T-helper 9 cell (primary cell): ENCODE measurements at regions not wholly inside any gene's neighbourhood (a gene's known extent, or its start where the extent isn't known, plus 50 kb on each side); places are given as distances from the start of the nearest gene placed in this dataset.

Experiments
- DNase-seq: peaks from one replicate; pipeline ENCODE4 v3.0.0-alpha.2; 2020

DNA sequence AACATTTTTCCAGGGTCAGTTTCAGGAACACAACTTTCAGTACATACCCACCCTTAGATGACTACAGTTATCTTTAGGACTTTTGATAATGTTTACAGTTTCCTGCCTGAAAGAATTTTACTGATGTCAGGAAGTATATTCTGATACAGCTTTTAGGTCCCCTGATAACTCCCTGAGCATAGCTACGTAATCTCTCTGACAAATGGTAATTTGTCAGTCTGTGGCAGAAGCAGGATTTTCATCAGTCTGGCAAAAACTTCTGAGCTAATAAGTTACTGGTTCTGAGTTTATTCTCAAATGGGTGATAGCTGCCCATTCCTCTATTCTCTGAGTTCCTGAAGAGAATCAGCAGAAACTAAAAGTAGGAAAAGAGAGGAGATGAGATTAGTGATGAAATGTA lies 270.1 kb upstream of the MTPN start:
- no peak for DNase-seq

DNA sequence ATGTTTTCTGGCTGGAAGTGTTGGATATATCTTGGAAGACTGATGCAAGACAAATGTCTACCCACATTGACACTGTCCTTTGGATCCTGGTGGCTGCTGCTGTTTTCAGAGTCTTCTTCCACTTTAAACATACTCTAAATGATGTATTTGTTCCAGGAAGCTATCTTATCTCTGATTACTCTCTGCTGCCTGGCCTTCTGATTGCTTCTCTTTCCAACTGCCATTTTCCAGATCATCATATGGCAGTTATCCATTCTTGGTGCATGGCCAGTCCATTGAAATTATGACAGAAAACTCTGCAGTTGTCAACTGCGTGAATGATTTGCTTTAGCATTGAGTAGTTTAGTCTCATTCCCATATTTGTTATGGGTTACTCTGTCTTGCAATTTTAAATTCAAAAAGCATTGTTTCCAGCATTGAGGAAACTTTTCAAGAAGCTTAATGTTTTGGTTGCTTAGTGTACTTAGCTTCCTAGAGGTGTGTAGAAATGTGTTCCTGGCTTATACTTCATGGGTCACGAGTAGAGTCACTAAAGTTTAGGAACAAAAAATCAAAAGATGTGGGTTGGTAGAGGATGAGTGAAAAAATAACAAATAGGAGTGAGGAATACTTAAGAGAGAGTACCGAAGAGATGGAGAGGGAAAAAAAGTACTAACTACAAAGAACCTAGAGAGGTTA lies 268.3 kb upstream of the MTPN start:
- DNase-seq: no peak

DNA sequence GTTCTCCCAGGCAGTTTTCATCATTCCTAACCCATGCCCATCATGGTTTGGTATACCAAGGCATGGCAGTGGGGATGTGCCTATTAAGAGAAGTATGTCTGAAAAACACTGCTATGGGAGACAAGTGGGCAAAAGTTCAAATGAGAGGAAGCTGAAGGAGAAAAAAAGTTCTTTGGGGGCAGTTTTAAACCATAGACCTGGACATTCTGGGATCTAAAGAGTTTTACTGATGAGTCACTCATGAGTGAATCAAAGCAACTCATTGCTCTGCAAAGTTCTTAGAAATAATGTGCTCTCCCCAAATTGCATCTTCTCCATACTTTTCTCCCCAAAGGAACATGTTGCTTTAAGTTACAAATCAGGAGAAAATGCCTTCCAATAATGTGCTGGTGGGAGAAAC lies 256.9 kb upstream of the MTPN start:
- DNase-seq: no peak

DNA sequence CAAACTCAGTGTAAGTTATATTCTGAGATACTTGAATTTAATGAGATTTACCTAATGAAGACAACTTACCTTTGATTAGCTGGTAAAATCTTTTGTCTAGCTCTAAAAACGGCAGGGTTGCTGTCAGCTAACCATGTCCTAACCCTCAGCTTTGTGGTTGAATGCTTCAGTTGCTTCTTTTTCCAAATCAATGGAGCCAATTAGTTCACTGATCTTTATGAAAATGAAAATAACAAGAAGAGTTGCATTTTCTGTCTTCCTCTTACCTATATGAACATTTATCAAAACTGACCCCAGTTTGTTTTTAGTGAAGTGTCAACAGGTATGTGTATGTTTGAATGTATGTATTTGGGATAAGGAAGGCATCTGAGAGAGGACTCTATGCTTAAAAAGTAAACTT lies 253.1 kb upstream of the MTPN start:
- DNase-seq: no peak

DNA sequence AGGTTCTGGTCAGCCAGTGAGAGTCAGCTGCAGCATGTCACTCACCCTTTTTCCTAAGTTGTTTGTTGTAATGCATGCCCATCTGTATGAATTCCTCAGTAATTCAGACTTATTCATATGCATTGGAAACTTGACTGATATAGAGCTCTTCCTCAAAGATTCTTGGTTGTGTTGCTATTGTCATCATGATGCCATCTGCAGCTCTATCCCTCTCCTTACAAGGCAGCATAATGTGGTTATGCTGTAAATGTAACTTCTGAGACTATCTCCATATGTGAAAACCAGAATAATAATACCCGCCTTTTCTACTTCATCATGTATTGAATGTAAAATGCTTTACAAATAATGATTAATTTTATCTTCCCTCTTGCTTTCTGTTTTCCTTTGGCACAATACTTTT lies 252.6 kb upstream of the MTPN start:
- no peak for DNase-seq

DNA sequence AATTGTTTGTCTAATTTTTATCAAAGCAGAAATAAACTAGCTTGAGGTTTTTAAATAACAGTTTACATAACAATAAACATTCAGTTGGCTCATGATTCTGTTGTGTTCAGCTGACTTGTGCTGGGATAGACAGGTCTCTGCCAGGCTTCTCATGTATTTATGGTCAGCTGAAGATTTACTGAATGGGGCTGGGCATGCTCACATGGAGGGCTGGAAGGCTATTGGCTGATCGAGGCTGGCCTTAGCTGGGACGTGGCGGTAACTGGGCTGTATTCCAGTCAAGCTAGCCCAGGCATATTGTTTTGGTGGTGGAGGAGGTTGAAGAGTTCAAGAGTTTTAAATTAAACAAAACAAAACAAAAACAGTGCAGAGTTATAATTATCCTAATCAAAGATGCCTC lies 251.0 kb upstream of the MTPN start:
- no peak for DNase-seq

DNA sequence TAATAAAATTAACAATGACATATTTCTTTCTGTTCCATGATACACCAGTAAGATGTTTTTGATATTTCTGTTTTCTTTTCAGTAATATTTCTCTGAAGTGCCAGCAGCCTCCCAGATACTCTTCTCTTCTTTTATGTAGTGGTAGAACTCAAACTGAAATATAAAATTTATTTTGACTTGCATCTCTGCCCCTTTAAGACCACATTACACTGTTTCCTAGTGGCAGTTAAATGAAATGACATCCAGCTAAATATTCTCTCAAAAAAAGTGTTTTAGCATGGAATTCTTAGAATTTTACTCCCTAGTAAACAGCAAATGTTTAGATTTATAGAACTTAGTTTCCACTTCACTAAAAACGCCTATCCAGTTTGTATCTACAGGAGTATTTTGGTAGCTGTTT lies 237.2 kb upstream of the MTPN start:
- DNase-seq: no peak

DNA sequence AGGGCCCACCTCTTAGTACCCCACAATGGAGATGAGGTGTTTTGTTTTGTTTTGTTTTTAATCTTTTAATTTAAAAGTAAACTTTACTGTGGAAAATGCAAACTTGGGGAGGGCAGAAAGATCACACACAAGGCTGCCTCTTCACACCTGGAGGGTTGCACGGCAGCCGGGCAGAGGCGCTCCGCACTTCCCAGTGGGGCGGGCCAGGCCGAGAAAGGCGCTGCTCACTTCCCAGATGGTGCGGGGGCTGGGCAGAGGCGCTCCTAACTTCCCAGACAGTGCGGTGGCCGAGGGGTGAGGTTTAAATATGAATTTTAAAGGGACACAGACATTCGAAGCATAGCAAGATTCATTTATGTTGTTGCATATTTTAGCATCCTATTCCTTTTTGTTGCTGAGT lies 235.9 kb upstream of the MTPN start:
- DNase-seq: no peak

DNA sequence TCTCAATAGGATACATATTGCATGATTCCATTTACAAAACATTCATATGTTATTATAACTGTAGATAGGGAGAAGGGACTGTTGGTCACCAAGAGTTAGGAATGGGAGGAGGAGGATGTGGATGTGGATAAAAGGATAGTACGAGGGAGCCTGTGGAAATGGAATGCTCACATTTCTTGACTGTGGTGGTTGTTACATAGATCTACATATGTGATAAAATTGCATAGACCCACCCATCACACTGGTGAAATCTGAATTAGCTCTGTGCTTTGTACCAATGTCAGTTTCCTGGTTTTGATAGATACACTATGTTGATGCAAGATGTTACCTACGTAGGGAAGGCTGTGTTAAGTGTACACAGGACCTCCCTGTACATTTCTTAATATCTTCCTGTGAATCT lies 233.5 kb upstream of the MTPN start:
- DNase-seq: no peak

DNA sequence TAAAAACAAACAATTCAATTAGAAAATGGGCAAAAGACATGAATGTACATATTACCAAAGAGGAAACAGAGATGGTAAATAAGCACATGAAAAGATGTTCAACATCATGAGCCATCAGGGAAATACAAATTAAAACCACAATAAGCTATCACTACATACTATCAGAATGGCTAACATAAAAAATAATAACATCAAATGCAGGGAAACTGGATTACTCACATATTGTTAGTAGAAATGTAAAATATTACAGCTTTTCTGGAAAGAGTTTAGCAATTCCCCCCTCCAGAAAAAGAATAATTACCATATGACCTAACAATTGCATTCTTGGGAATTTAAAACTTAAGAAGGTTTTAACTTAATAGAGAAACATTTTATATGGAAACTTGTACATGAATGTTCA lies 232.9 kb upstream of the MTPN start:
- no peak for DNase-seq

DNA sequence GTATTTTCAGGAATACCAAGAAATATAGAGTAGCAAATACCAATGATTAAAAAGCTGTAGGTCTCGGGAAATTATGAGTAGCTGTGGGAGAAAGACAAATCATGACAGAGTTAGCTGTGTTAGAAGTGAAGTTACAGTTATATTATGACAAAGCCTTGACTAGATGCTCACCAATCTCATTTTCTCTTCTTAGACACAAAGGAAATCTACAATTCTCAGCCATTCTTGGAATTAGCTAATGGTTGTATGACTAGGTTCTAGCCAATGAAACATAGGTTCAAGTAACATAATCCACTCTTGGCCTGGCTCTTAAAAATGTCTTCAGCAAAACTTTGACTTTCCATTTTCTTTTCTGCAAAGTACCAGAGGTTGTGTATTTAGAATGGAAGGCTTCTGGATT lies 228.8 kb upstream of the MTPN start:
- no peak for DNase-seq

DNA sequence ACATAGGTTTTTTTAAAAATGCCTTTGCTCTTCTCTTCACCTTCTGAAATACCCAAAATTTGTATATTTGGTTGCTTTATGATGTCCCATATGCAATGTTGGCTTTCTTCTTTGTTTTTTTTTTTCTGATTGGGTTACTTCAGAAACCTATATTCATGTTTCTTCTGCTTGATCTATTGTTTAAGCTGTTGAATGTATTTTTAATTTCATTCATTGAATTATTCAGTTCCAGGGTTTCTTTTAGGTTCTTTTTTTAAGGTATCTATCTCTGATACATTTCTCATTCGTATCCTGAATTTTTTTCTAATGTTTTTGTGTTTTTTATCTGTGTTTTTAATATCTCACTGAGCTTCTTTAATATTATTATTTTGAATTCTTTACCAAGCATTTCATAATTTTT lies 221.0 kb upstream of the MTPN start:
- DNase-seq: no peak

DNA sequence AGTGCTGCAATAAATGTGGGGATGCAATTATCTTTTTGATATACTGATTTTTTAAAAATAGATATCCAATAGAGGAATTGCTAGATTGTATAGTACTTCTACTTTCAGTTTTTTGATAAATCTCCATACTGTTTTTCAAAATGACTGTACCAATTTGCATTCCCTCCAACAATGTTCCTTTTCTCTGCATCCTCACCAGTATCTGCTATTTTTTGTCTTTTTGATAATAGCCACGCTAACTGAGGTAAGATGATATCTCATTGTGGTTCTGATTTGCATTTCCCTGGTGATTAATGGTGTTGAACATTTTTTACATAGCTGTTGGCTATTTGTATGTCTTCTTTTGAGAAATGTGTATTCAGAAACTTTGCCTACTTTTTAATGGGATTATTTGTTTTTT lies 217.7 kb upstream of the MTPN start:
- no peak for DNase-seq

DNA sequence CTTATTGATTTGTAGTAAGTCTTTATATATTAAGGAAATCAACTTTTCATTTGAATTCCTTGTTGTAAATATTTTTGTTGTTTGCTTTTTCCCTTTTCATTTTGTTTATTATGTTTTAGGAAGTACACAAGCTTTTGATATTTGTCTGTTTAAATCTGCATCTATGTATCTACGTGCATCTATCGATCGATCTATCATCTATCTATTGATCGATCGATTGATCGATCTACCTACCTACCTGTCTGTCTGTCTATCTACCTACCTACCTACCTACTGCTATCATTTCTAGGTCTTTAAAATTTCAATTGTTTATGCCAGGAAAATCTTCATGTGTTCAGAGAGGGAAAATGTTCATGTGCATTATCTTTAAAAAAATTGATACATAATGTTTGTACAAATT lies 216.8 kb upstream of the MTPN start:
- DNase-seq: no peak

DNA sequence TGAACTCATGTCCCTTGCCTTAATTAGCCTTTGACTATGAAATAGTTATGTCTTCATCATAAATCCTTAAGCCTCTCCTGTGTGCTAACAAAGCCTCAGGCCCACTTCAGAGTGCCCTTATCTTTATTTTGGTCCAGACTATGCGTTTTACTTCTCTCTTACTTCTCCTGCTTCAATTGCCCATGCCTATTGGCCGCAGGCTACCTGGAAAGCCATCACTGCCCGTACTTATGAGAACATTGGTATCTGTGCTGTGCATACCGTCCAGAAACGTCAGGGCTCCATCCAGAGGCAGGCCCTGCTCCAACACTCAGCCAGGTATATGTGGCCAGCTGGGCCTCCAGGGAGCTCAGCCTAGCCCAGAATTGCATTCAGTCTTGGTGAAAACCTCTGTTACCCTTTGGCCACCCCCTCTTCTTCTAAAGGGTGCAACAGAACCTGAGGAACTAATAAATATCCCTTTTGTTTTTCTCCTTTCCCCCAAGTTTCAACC lies 212.4 kb upstream of the MTPN start:
- no peak for DNase-seq

DNA sequence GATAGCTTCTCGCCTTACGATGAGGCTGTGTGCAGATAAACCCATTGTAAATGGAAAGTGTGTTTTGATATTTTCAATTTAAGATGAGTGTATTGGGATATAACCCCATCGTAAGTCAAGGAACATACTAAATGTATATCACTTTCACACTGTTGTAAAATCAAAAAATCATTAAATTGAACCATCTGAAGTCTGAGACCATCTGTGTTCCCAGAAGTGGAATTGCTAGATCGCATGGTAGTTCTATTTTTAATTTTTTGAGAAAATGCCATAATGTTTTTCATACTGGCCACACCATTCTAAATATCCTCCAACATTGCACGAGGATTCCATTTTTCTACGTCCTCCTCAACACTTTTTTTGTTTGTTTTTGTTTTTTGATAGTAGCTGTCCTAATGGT lies 209.1 kb upstream of the MTPN start:
- DNase-seq: no peak

DNA sequence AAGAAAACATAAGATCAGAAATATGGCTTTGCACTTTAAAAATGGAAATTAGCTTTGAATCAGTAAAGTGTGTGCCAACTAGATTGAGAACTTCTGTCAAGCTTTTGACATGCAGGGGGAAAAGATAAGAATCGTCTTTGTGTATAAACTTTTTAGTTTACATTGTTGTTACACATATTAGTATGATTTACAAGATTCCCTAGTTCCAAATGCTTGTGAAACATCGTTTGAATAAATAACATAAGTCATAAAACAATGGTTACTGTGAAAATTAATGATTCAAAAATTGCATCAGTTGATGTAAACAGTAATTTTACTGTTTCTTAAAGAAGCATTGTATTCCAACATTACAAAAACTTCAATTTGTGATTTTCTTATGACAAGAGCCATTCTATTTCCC lies 207.6 kb upstream of the MTPN start:
- DNase-seq: no peak

DNA sequence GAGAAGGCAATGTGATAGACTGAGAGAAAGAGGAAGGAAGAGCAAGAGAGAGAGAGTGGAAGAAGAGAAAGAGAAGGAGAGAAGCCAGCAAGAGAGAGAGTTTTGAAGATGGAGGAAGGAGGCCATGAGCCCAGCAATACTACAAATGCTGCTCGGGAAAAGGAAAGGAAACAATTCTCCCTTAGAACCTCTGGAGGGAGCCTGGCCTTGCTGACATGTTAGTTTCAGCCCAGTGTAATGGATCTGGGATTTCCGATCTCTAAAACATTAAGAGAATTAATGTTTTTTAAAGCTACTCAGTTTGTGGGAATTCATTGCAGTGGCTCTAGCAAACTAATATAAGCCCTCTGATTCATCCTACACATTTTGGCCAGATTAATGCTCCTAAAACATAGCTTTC lies 206.8 kb upstream of the MTPN start:
- DNase-seq: no peak

DNA sequence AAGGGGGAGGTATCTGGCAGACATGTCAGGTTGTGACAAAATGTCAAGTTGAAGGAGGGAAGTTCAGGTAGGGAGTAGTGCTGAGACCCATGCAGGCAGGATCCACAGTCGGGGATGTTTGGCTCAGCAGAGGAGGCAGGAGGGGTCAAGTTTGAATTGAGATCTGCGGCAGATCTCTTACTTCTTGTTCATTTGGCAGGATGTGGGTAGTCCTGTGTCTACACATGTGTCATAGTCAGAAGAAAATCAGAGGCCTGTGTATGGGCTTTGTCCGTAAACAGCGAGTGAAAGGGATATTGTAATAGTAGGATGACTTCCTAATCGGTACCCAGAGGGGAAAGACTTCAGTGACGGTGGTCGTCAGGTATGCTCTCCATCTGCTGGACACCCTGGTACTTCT lies 203.8 kb upstream of the MTPN start:
- no peak for DNase-seq

DNA sequence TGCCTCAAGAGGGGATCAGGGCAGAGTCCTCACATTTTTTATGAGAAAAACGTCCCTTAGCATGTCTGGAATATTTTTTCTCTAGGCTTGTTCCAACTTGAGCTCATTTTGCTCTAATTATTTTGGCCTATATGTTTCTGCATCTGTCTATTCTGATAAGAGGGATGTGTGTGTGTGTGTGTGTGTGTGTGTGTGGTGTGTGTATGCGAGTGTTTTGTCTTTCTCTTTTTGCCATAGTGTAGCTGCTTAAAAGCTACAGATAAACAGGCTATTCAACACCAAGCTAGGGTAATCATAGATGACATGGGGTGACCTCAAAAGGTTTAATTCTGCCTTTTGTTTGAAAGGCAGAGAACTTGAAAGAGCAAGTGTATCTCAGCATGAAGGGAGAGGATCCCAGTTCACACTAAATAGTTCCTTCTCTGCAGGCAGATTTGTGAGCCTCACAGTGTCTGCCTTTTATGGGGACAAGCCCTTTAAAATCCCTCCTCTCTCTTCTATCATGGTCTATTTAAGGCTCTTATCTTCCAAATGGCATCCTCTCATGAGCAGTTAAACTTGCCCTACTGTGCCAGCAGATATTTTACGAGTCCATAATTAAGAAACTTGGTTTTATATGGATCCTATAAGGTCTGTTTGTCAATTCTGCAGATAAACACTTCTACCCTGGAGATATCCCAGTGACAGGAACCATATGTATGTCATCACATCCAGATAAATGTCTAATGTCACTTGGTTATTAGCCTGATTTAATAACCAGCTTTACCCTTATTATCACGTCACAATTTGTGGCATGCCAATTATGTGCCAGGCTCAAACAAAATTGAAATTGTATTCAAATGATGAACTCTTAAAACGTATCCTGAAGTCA lies 202.9 kb upstream of the MTPN start:
- no peak for DNase-seq

DNA sequence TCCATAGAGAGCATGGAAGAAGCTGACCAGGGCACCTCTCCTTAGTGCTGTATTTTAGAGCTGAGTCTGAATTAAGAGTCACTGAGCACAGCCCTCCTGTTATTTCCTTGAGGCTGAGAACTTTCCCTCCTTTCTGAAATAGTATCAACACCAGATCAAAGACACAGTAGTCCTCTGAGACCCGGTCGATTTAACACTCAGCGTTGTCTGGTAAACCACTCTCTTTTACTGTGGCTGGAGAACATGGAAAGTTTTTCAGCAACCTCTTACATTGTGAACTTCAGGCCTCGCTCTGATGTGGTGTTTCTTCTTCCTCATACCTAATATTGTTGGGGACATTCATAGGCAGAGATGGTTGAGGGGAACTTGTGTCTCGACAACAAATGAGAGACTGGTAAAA lies 202.0 kb upstream of the MTPN start:
- DNase-seq: no peak

DNA sequence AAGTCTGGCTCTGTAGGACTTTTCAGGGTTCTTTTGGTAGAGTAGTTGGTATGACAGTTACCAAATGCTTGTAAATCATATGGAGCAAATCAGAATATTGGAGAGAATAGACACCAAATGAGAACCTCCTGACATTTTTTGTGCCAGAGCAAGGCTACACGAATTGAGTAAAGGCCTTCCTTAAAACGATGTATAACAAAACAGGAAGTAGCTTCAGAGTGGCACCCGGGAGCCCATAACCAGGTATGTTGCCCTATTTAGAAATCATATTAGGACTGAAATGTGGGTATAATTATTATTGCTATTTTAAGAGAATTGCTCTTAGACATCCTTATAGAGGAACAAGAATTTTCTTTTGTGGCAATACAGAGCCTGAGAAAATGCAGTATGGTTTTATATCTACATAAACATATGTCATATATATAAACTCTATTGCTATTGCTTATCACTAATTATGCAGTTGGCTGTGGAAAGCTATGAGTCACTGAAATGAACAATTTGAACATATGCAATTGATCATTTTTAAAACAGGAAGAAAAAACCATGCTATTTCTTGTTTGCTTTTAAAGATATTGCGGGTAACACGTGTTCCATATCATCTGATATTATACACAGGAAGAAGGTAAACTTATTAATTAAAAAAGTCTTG lies 197.4 kb upstream of the MTPN start:
- DNase-seq: no peak

DNA sequence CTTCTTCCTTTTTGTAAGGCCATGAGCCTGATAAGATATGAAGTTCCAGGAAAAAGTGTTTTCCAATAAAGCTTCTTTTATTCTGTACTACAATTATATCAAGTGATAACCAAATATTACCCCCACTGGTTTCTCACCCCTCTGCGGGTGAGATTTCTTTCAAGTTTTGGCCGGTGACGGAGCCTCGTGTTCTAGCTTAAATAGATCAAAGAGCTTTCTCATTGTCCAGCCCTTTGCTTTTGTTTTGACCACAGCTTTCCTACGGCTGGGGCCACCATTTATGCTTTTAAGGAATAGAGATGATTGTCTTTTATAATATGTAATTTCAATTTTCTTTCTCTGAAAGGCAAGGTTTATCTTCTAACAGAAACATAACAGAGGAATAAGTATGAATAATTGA lies 196.7 kb upstream of the MTPN start:
- DNase-seq: no peak

DNA sequence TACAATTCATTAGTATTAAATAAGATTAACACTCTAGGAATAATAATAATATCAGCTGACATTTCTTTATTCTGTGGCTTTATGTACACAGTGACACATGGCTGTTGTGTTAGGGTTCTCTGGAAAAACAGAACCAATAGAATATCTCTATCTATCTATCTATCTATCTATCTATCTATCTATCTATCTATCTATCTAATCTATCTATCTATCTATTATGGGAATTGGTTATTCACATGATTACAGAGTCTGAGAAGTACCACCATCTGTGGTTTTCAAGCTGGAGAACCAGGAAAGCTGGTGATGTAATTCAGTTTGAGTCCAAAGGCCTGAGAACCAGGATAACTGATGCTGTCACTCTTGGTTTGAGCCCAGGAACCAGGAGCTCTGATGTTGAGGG lies 194.1 kb upstream of the MTPN start:
- no peak for DNase-seq
